Activated CD8-positive, alpha-beta T cell treated with anti-CD3 and anti-CD28 coated beads for 36 hours (primary cell): ENCODE measurements at regions not wholly inside any gene's neighbourhood (a gene's known extent, or its start where the extent isn't known, plus 50 kb on each side); places are given as distances from the start of the nearest gene placed in this dataset.

Source experiments
- ATAC-seq: fragments of 200-7000 bp; cut with Tn5 transposase; one replicate; pipeline ENCODE4 v1.10.0; 2021; ENCODE audit warnings: mild to moderate bottlenecking, moderate library complexity
- CTCF ChIA-PET: fragments of 350-600 bp; sonication (Branson Sonifier 250); formaldehyde crosslinking; loops from one replicate; lab custom pipeline; 2021; ENCODE audit warnings: antibody characterized with exemption; lab: Charles Lee
- POLR2A ChIA-PET: fragments of 350-600 bp; sonication (Branson Sonifier 250); formaldehyde crosslinking; loops from one replicate; lab custom pipeline; 2021; ENCODE audit warnings: antibody characterized with exemption; lab: Charles Lee
- DNase-seq: peaks from one replicate; pipeline ENCODE4 v3.0.0-alpha.2; 2020
- H3K27ac Mint-ChIP-seq: one replicate; pipeline ENCODE4 v1.8.0; 2021; ENCODE audit warnings: mild to moderate bottlenecking, mixed read lengths
- H3K27me3 Mint-ChIP-seq: one replicate; pipeline ENCODE4 v1.8.0; 2021; ENCODE audit warnings: mixed read lengths
- H3K36me3 Mint-ChIP-seq: one replicate; pipeline ENCODE4 v1.8.0; 2021; ENCODE audit warnings: low read depth, mixed read lengths
- H3K4me1 Mint-ChIP-seq: one replicate; pipeline ENCODE4 v1.8.0; 2021; ENCODE audit warnings: low read depth, mixed read lengths
- H3K4me3 Mint-ChIP-seq: one replicate; pipeline ENCODE4 v1.8.0; 2021; ENCODE audit warnings: mild to moderate bottlenecking, moderate library complexity, mixed read lengths
- H3K9me3 Mint-ChIP-seq: one replicate; pipeline ENCODE4 v1.8.0; 2021; ENCODE audit warnings: mixed read lengths
- CTCF ChIP-seq: fragments of 200-600 bp; IDR thresholded peaks from one replicate; pipeline ENCODE4 v1.8.0; 2022; ENCODE audit warnings: antibody characterized with exemption, mild to moderate bottlenecking
- intact Hi-C: fragments of 100-400 bp; cut with micrococcal nuclease; formaldehyde crosslinking; loops from one replicate; pipeline ENCODE4 v1.10.0; 2022

- Mint-ChIP-seq H3K4me1 (no peaks in the 10 kb centered on the region), H3K4me3 (no peak overlapping the region), H3K27me3 (no peaks in the 10 kb centered on the region), H3K9me3 (peaks cover 8% of the 10 kb centered on the region), H3K27ac (no peak overlapping the region), H3K36me3 (no peaks in the 10 kb centered on the region)
- intact Hi-C loops = no loop called here
- DNase-seq (no peak), ATAC-seq (no peak)
- ChIA-PET POLR2A (no interaction called here), CTCF (no interaction called here)
- TF ChIP-seq CTCF = no peak
These were observed 638.2 kb downstream of the MRPL39 start for GRCh38 chr21:24969068-24969467.

DNA sequence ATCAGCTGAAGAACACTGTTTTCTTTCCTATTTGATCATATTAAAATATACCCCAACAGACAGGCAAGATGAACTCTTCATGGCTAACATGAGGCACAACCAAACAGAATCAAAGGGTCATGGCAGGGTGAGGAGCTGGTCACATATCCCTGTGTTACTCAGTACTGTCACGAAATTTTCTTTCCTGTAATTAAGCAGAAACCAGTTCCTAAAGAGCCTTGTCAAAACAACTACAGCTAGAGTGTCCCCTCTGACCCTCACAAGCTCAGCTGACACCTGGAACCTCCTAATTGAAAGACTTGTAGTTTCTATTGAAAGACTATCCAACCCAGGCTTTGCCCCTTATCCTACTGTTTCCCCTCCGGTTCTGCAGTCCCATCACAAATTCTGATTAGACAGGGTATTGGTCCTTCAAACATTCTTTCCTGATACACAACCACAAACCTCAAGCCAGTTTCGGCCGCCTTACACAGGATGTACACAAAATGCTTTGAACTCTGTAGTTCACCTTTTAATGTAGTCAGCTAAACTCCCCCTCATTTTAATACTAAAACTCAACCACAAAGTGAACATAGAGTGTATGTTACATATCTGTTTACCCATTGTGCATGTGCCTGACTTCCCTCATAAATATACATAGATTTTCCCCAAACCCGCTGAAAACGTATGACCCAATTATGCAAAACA, 651.9 kb downstream of the MRPL39 start:
- CTCF ChIA-PET = no interaction called here
- intact Hi-C loops = no loop called here
- H3K36me3 Mint-ChIP-seq = no peaks in the 10 kb centered on the region
- no peak for ATAC-seq
- no peaks in the 10 kb centered on the region for H3K27me3 Mint-ChIP-seq
- H3K4me1 Mint-ChIP-seq = no peaks in the 10 kb centered on the region
- no peak for TF ChIP-seq CTCF
- H3K27ac Mint-ChIP-seq = no peak overlapping the region
- peak; percentile 8 for DNase-seq
- H3K4me3 Mint-ChIP-seq = no peak overlapping the region
- H3K9me3 Mint-ChIP-seq = no peaks in the 10 kb centered on the region
- POLR2A ChIA-PET = no interaction called here

GRCh38 chr21:24948186-24948585, 659.1 kb downstream of the MRPL39 start:
- H3K9me3 Mint-ChIP-seq = no peaks in the 10 kb centered on the region
- POLR2A ChIA-PET = no interaction called here
- no peak for DNase-seq

GRCh38 chr21:24945910-24946309, 661.4 kb downstream of the MRPL39 start:
- no peak overlapping the region for H3K4me3 Mint-ChIP-seq
- CTCF ChIA-PET = no interaction called here
- H3K27ac Mint-ChIP-seq = no peak overlapping the region
- H3K4me1 Mint-ChIP-seq = no peaks in the 10 kb centered on the region
- DNase-seq (no peak), ATAC-seq (no peak)
- no peaks in the 10 kb centered on the region for H3K27me3 Mint-ChIP-seq
- POLR2A ChIA-PET = no interaction called here
- TF ChIP-seq CTCF = no peak
- no peaks in the 10 kb centered on the region for H3K36me3 Mint-ChIP-seq
- intact Hi-C loops = no loop called here
- H3K9me3 Mint-ChIP-seq = no peaks in the 10 kb centered on the region

More at GRCh38 chr21:24948186-24948585, 659.1 kb downstream of the MRPL39 start:
- H3K27me3 Mint-ChIP-seq = no peaks in the 10 kb centered on the region
- intact Hi-C loops = no loop called here
- no peak for TF ChIP-seq CTCF
- H3K27ac Mint-ChIP-seq = no peak overlapping the region
- H3K36me3 Mint-ChIP-seq = no peaks in the 10 kb centered on the region
- no peaks in the 10 kb centered on the region for H3K4me1 Mint-ChIP-seq
- ATAC-seq = no peak
- no peak overlapping the region for H3K4me3 Mint-ChIP-seq
- CTCF ChIA-PET = no interaction called here

- DNase-seq = no peak
- CTCF ChIA-PET = no interaction called here
- ATAC-seq = no peak
These were observed 665.7 kb downstream of the MRPL39 start for GRCh38 chr21:24941316-24942185.

More at GRCh38 chr21:24941316-24942185, 665.7 kb downstream of the MRPL39 start:
- intact Hi-C loops = no loop called here
- no peaks in the 10 kb centered on the region for H3K27me3 Mint-ChIP-seq
- H3K36me3 Mint-ChIP-seq = no peaks in the 10 kb centered on the region
- H3K4me3 Mint-ChIP-seq = no peak overlapping the region
- H3K4me1 Mint-ChIP-seq = no peaks in the 10 kb centered on the region
- H3K9me3 Mint-ChIP-seq = no peaks in the 10 kb centered on the region
- no peak overlapping the region for H3K27ac Mint-ChIP-seq
- no peak for TF ChIP-seq CTCF
- POLR2A ChIA-PET = no interaction called here
